ENCODE measurements at regions not wholly inside any gene's neighbourhood (a gene's known extent, or its start where the extent isn't known, plus 50 kb on each side); places are given as distances from the start of the nearest gene placed in this dataset.
"Not testable (repeated sequence)": the region's sequence is repeated elsewhere in the genome, so short reads cannot be mapped to it uniquely, and the experiment has no call there.

- not testable (repeated sequence) for TF ChIP-seq CTCF (conservative IDR thresholded peaks at IDR 0.05 in 1 of 2, IDR thresholded peaks at IDR 0.05 in 1 of 2; ENCODE audit: low read depth in 1 of 2, low read length in 2 of 2); EZH2 (IDR thresholded peaks at IDR 0.05; ENCODE audit: low read length, missing control alignments)
These were observed 130.0 kb downstream of the SRGAP2 start for GRCh38 chr1:206333316-206333715.
